H1 (cell line): ENCODE measurements at regions not wholly inside any gene's neighbourhood (a gene's known extent, or its start where the extent isn't known, plus 50 kb on each side); places are given as distances from the start of the nearest gene placed in this dataset.

ENCODE experiments used
- BRCA1 ChIP-seq: IDR thresholded peaks from 2 replicates; pipeline ENCODE4 v1.6.1; 2012; ENCODE audit warnings: low read depth, low read length, improper control_type of control experiment
- CBX8 ChIP-seq: fragments of 300-800, 300-1000 bp; sonication (generic); IDR thresholded peaks from 2 replicates; pipeline ENCODE4 v1.7.1; 2016; ENCODE audit warnings: low read depth, low read length, borderline replicate concordance
- CHD2 ChIP-seq: IDR thresholded peaks from 2 replicates; pipeline ENCODE4 v1.6.1; 2012; ENCODE audit warnings: low read length, improper control_type of control experiment
- CREB1 ChIP-seq: IDR thresholded peaks from 2 replicates; pipeline ENCODE4 v1.6.1; 2012; ENCODE audit warnings: inconsistent platforms
- CTCF ChIP-seq, 3 experiments: IDR thresholded peaks; 1 replicate in 2 of 3; 2 replicates in 1 of 3; pipeline versions ENCODE4 v1.5.1 to v1.6.1; 2011; ENCODE audit warnings: low read length in 3 of 3, mild to moderate bottlenecking in 3 of 3, inconsistent platforms in 2 of 3, low read depth in 1 of 3, moderate library complexity in 1 of 3; ENCODE audit not compliant: insufficient read depth in 1 of 3; ENCODE audit errors: control extremely low read depth in 1 of 3
- EGR1 ChIP-seq: IDR thresholded peaks from 2 replicates; pipeline ENCODE4 v1.6.1; 2011; ENCODE audit warnings: low read depth, low read length, borderline replicate concordance
- EP300 ChIP-seq, 2 experiments: IDR thresholded peaks; 1 replicate in 1 of 2; 2 replicates in 1 of 2; pipeline ENCODE4 v1.6.1; 2011 to 2012; ENCODE audit warnings: low read depth in 2 of 2, low read length in 2 of 2, mild to moderate bottlenecking in 2 of 2, borderline replicate concordance in 1 of 2, inconsistent platforms in 1 of 2, moderate library complexity in 1 of 2
- EZH2 ChIP-seq: fragments of 200-600 bp; sonication (generic); IDR thresholded peaks from 2 replicates; pipeline ENCODE4 v1.7.1; 2012; ENCODE audit warnings: low read depth, mild to moderate bottlenecking, moderate library complexity, low read length, inconsistent platforms; ENCODE audit not compliant: severe bottlenecking
- FOSL1 ChIP-seq: IDR thresholded peaks from 2 replicates; pipeline ENCODE4 v1.6.1; 2011; ENCODE audit warnings: mild to moderate bottlenecking, low read depth, low read length, moderate library complexity; ENCODE audit not compliant: insufficient read depth
- HDAC2 ChIP-seq, 2 experiments: fragments of 300-600 bp in 1 of 2; sonication (generic) in 1 of 2; IDR thresholded peaks; 2 replicates each; pipeline ENCODE4 v1.6.1; 2011 to 2012; ENCODE audit warnings: low read depth in 2 of 2, low read length in 2 of 2, mild to moderate bottlenecking in 2 of 2, moderate library complexity in 2 of 2, borderline replicate concordance in 1 of 2, inconsistent platforms in 1 of 2
- TAF1 ChIP-seq: IDR thresholded peaks from 2 replicates; pipeline ENCODE4 v1.6.1; 2011; ENCODE audit warnings: mild to moderate bottlenecking, low read depth, low read length

- TF ChIP-seq CTCF (IDR thresholded peaks at IDR 0.05; ENCODE audit: control extremely low read depth in 1 of 3, insufficient read depth in 1 of 3, low read depth in 1 of 3, low read length in 3 of 3) (no peak), HDAC2 (IDR thresholded peaks at IDR 0.05; ENCODE audit: borderline replicate concordance in 1 of 2, low read depth in 2 of 2, low read length in 2 of 2) (no peak), CREB1 (no peak), CBX8 (no peak), TAF1 (no peak), EZH2 (no peak), EGR1 (no peak), CHD2 (no peak), FOSL1 (no peak), EP300 (IDR thresholded peaks at IDR 0.05; ENCODE audit: borderline replicate concordance in 1 of 2, low read depth in 2 of 2, low read length in 2 of 2) (no peak), BRCA1 (no peak)
These were observed 426.0 kb upstream of the ISX start for GRCh38 chr22:34639911-34640310.
